Activated CD4-positive, alpha-beta T cell treated with anti-CD3 and anti-CD28 coated beads, Interleukin-2, amount 50 U/mL, for 48 hours (primary cell): ENCODE measurements at regions not wholly inside any gene's neighbourhood (a gene's known extent, or its start where the extent isn't known, plus 50 kb on each side); places are given as distances from the start of the nearest gene placed in this dataset.

Source experiments
- DNase-seq, 2 experiments: peaks; one replicate each; pipeline ENCODE4 v3.0.0-alpha.2; 2020

DNA sequence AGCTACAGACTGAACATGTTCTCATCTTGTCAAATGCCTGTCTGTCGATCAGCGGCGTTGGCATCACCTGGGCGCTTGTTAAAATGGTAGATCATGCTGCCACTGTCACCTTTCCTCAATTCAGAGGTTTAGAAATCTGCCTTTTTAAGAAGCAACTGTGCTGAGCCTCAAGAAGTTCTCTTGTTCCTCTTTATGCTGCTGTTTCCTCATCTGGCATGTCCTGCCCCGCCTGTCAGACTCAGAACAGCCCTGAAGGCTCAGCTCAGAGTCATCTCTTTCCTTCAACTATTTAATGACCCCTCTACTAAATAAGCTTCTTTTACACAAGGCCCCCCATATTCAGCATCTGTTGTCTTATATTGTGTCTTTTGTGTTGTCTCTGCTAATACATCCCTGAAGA, 368.2 kb downstream of the EPM2A start:
- DNase-seq = no peak

GRCh38 chr6:145368075-145368474, 367.2 kb downstream of the EPM2A start:
- no peak for DNase-seq

- DNase-seq = no peak
Observed at GRCh38 chr6:145370559-145370958, 364.8 kb downstream of the EPM2A start.

DNA sequence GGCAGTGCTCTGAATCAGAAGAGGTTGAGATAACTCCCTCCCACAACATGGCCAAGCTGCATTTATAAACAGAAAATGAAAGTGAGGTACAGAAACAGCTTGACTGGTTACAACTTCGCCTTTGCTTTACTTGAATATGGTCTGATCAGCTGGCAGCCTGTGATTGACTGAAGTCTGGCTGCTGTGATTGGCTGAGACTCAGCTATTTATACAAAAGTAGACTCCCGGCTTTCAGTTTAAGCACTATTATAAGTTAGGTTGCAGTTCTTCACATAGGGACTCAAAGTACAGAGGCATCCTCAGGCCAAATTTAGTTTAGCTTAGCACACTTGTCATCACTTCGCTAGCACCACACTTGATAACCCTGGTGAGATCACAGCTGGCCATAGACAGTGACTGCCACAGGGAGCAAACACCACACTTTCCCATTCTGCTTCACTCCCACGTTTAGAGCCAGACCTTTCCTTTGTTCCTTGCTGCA, 362.6 kb downstream of the EPM2A start:
- peak in 1 of 2 experiments; percentile 4 for DNase-seq

DNA sequence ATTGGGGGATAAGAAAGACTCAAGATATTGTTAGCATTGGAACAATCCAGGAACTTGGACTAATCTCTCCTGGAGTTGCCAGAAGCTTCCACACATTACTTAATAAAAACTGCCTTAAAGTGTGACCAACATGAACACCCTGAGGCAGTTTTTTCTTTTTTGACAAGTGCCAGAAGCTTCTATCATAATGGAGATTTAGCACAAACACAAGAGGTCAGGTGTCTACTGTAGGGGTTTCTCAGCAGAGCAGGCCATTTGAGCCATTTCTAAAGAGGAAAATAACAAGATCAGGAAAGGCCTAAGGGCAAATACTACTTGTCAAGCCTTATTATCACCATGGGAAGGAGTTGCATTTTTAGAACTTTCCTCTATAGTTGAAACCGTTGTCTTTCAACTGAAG, 361.5 kb downstream of the EPM2A start:
- no peak for DNase-seq

- DNase-seq = no peak
Observed at GRCh38 chr6:145374570-145374969, 360.8 kb downstream of the EPM2A start.

- no peak for DNase-seq
Observed at GRCh38 chr6:145375502-145375901, 359.8 kb downstream of the EPM2A start.

GRCh38 chr6:145380186-145380585, 355.1 kb downstream of the EPM2A start:
- no peak for DNase-seq

GRCh38 chr6:145381941-145382340, 353.4 kb downstream of the EPM2A start:
- DNase-seq = no peak

DNA sequence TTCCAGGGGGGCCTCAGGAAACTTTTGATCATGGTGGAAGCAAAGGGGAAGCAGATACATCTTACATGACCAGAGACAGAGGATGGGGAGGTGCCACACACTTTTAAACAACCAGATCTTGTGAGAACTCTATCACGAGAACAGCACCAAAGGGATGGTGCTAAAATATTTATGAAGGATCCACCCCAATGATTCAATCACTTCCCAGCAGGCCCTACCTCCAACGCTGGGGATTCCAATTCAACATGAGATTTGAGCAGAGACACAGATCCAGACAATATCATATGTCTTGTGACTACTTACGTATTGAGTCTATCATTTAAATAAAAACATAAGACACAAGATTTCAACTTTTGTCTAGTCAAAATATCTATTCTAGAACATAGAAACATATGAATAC, 351.9 kb downstream of the EPM2A start:
- DNase-seq = no peak

DNA sequence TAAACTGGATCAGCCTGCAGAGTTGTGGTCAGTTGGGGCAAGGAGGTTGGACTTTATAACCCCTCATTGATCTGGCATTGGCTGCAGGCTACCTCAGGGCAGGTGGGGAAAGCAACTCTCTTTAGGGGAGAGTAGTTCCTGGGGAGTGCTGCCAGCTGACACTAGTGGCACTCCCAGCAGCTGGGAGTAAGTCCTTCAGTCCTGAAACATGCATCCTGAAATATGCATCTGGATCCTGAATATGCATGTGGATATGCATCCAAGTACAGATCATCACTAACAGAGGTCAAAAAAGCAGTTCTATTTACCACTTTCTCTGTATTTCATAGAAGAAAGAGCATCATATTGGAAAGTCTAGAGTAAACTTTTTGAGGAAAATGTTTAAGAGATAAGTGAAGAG, 350.8 kb downstream of the EPM2A start:
- DNase-seq = no peak

DNA sequence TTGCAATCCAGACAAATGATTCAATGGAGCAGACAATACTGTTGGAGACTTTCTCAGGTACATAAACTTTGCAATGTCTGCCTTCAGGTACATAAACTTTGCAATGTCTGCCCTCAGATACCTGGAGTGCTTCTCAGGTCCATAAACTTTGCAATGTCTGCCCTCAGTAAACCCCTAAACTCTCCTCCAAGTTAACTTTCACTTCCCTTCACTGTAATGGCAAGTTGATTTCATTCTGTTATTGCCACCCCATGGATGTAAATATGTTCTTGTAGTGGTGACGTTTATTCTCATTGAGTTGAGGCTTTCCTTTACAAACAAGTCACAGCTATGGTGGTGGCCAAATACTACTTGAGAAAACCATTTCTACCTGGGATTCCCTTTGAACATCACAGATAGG, 338.8 kb downstream of the EPM2A start:
- DNase-seq = no peak

DNA sequence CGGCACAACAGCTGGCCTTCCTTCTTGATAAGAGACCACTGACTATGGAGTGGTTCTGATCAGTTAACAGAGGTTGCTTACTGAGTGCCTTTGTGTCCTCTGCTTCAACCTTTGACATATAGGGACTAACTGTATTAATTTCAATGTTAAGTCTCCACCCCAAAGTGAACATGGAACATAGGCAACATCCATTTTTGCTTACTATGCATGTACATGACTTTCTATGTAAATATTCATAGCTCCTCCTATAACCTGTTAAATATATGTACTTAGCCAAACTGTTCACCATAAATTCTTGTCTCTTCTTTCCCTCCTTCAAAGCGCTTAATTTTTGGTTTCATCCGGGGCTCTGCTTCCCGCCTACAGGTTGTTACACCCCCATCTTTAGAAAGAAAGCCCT, 334.8 kb downstream of the EPM2A start:
- DNase-seq = no peak

DNA sequence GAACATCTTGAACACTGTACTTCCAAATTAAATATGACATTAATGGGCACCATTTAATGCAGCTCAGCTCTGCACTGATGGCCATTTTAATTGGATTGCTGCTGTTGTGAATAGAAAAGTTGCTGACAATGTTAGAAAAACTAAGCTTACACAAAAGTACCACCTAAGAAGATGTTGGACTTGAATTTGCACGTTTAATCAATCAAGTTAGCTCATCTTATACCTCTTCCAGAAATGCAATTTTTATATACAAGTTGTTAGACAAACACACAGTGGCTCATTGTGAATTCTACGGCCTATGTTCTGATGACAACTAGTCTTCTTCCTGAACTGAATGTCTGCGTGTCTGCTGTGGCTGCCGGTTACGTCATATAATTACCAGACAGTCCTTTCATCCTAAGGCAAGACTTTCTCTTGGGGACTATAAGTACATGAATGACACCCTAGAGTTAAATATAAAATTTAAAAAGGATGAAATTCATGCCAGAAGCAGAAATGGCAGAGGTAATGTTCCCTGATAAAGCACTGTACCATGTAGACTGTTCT, 330.2 kb downstream of the EPM2A start:
- no peak for DNase-seq

DNA sequence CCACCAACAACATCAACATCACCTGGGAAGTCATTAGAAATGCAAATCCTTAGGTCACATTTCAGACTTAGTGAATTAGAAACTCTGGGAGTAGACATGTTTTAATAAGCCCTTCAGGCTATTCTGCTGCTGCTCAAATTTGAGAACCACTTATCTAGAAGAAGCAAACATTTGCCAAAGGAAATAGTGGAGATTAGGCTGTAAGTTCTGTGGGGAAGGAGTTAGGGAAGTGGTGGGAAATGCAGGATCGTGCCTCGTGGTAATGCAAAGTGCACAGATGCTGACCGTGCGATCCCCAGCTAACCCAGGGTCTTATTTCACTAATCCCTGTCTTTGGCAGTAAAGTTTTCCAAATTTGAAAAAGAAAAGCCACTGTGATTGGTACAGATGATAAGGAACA, 328.5 kb downstream of the EPM2A start:
- DNase-seq = no peak

DNA sequence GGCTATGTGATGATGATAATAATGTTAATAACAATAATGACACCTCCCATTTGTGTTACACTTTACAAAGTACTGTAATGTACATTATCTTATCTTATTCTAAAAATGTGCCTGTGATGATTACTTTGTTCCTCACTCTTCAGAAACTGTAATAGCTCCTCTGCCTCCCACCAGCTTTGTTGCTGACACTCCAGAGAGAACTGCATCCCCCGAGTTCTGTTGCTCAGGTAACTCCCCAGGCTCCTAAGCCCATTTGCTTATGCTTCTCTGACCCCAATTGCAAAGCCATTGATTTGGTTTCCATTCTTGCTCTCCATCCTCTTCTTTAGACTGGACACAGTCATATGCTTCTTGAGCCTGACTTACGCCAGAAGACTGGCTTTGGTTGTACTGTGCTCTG, 319.7 kb downstream of the EPM2A start:
- no peak for DNase-seq

DNA sequence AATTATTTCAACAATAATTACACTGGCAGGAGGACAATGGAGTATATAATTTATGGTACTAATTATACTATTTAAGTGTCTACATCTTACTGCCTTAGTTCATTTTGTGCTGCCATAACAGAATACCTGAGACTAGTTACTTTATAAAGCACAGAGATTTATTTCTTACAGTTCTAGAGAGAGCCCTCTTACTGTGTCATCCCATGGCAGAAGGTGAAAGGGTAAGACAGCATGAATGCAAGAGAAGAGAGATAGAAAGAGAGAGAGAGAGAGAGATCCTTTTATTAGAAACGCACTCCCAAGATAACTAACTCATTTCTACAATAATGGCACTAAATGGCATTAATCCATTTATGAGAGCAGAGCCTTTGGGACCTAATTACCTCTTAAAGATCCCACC, 314.7 kb downstream of the EPM2A start:
- DNase-seq = no peak

- DNase-seq = no peak
Observed at GRCh38 chr6:145423936-145424335, 311.4 kb downstream of the EPM2A start.

DNA sequence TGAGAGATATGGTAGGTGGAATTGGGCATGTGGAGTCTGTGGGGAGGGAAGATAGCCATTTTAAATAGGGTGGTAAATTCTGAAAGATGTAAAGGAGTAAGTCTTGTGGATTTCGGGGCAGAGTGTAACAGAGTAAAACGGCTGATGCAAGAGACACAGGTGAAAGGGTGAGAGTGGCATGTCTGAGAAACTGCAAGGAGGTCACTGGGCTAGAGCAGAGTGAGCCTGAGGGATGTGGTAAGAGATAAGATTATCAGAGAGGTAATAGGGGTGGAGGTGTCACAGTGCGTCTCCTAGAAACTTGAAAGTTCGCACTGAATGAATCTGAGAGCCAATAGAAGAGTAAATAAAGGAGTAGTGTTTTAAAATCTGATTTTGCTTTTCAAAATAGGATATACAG, 308.1 kb downstream of the EPM2A start:
- DNase-seq = no peak

DNA sequence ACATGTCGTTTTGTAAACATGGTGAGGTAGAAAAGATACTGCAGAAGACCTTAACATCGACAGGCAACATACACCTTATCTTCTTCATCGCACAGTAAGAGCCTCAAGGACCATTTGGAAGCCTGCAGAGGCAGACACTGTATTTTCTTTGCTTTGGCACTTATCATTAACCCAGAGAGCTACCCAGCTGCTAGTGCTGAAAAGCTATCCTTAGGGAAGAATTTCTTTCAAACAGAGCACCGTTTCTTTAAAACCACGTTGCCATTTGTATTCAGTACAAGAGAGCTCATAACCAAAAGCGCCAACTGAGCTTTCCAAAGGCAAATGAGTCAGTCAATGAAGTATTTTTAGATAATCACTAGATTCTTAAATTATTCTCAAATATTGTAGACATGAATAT, 306.6 kb downstream of the EPM2A start:
- DNase-seq = no peak

- DNase-seq = no peak
Observed at GRCh38 chr6:145442110-145442509, 293.2 kb downstream of the EPM2A start.

DNA sequence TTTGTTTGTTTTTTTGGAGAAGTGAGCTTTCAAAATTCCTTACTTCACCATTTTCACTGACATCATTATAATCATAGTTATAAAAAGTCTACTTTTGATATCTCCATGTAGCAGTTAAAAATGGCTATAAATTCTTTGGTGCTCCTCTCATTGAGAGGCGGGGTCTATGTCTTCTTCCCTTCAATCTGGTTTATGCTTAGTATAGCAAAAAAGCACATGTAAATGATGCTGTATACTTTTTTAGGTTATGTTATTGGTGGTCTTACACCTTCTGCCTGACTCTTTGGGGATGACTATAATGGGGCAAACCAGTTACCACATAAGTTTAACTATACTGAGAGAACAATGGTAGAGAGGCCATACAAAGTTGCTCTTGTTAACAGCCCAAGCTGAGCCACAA, 289.6 kb downstream of the EPM2A start:
- DNase-seq = no peak

DNA sequence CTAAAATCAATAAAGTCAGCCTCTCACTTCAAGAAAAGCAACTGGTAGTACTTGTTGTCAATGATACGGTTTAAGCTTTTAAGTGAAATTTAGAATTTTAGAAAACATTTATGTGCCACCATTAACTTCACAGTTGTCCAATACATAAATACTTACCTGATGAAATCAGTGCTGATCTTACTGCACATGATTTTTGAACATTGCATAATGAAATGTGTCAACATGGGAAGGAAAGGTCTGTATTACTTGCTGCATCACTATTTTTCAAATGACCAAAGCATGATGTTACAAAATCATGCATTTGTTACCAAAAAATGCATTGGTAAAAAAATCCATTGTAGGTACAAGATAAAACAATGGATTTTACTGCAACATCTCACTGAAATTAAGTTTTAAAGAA, 284.3 kb downstream of the EPM2A start:
- DNase-seq = no peak

DNA sequence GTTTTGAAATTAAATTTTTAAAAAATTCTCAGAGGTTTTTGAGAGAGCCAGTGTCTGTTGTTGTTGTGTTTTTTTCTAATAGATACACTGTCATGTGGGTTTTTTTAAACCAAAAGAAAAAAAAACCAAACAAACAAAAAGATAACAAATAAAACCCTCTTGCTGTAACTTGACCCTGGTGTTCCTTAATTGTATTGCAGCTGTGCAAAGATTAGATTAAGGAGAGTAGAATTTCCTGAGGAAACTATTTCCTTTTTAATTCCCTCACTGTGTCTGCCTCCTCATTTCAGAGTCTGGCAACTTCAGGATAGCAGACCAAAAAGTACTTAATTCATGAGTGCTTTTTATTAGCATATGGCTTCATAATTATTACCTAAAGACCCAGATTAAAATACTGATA, 281.9 kb downstream of the EPM2A start:
- DNase-seq = no peak

DNA sequence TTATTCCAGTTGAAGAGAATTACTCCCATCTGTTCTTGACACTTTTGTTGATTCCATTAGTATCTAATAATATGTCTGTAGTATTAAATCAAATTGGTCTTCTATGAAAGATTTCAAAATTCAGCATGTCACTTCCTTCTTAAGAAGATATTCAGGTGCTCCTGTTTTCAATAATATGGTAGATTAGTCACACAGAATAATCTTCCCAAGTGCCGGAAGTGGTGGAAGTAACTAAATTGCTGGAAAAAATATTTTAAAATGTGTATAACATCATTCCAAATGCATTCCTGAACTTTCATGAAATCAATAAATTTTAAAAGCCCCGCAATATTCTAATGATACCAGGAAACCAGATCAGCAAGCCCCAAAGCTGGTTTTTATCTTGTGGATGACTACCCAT, 281.3 kb downstream of the EPM2A start:
- no peak for DNase-seq

DNA sequence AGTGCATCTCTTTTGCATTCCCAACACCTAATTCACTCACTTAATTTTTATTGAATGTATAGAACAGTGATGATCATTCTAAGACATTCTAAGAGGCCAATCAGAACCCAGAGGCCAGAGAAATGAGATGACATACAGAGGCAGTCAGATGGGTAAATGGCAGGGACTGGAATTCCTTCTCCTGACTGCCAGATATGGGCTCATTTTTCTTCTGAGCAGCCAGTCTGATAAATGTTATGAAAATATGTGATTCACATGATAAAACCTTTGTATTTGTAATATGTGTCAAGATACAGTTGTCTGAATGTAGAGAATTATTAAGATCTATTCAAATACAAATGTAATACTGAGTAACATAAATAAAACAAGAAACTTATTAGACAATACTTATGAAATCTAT, 277.8 kb downstream of the EPM2A start:
- DNase-seq = no peak
